ENCODE measurements at regions not wholly inside any gene's neighbourhood (a gene's known extent, or its start where the extent isn't known, plus 50 kb on each side); places are given as distances from the start of the nearest gene placed in this dataset.

GRCh38 chr1:184197831-184198230 is 146.3 kb downstream of the TSEN15 start:
- TF ChIP-seq CTCF (IDR thresholded peaks at IDR 0.05 in 8 of 11, conservative IDR thresholded peaks at IDR 0.05 in 3 of 11) (no peak), POLR2AphosphoS5 (IDR thresholded peaks at IDR 0.05) (no peak), POLR2A (IDR thresholded peaks at IDR 0.05) (no peak)

Measured in spleen (tissue), 7 donors.